ENCODE measurements at regions not wholly inside any gene's neighbourhood (a gene's known extent, or its start where the extent isn't known, plus 50 kb on each side); places are given as distances from the start of the nearest gene placed in this dataset.

- Histone ChIP-seq H3K27me3 (no peaks in the 10 kb centered on the region), H3K4me3 (ENCODE audit: low read depth, low read length) (no peak overlapping the region), H3K4me1 (no peaks in the 10 kb centered on the region), H3K36me3 (no peaks in the 10 kb centered on the region), H3K9me3 (no peaks in the 10 kb centered on the region)
- no peak for TF ChIP-seq CTCF (IDR thresholded peaks at IDR 0.05; ENCODE audit: low read depth, low read length)
- no peak for DNase-seq
Measured at GRCh38 chr18:32621034-32621433, 150.4 kb upstream of the GAREM1 start.

GRCh38 chr18:32618546-32618945 lies 147.9 kb upstream of the GAREM1 start:
- no peak overlapping the region for H3K4me3 ChIP-seq (ENCODE audit: low read depth, low read length)
- H3K4me1 ChIP-seq = no peaks in the 10 kb centered on the region
- H3K9me3 ChIP-seq = no peaks in the 10 kb centered on the region
- no peaks in the 10 kb centered on the region for H3K36me3 ChIP-seq
- H3K27me3 ChIP-seq = no peaks in the 10 kb centered on the region
- TF ChIP-seq CTCF (IDR thresholded peaks at IDR 0.05; ENCODE audit: low read depth, low read length) = no peak
- DNase-seq = no peak

GRCh38 chr18:32613821-32614220 lies 143.1 kb upstream of the GAREM1 start:
- Histone ChIP-seq H3K36me3 (no peaks in the 10 kb centered on the region), H3K27me3 (no peaks in the 10 kb centered on the region), H3K4me1 (no peaks in the 10 kb centered on the region), H3K4me3 (ENCODE audit: low read depth, low read length) (no peak overlapping the region), H3K9me3 (no peaks in the 10 kb centered on the region)
- DNase-seq = no peak
- no peak for TF ChIP-seq CTCF (IDR thresholded peaks at IDR 0.05; ENCODE audit: low read depth, low read length)

GRCh38 chr18:32612651-32613050 lies 142.0 kb upstream of the GAREM1 start:
- Histone ChIP-seq H3K36me3 (no peaks in the 10 kb centered on the region), H3K9me3 (no peaks in the 10 kb centered on the region), H3K4me3 (ENCODE audit: low read depth, low read length) (no peak overlapping the region), H3K27me3 (no peaks in the 10 kb centered on the region), H3K4me1 (no peaks in the 10 kb centered on the region)
- DNase-seq = no peak
- no peak for TF ChIP-seq CTCF (IDR thresholded peaks at IDR 0.05; ENCODE audit: low read depth, low read length)

- Histone ChIP-seq H3K4me1 (no peaks in the 10 kb centered on the region), H3K9me3 (no peaks in the 10 kb centered on the region), H3K4me3 (ENCODE audit: low read depth, low read length) (no peak overlapping the region), H3K27me3 (no peaks in the 10 kb centered on the region), H3K36me3 (no peaks in the 10 kb centered on the region)
- DNase-seq = no peak
- no peak for TF ChIP-seq CTCF (IDR thresholded peaks at IDR 0.05; ENCODE audit: low read depth, low read length)
Measured at GRCh38 chr18:32610176-32610575, 139.5 kb upstream of the GAREM1 start.

GRCh38 chr18:32607816-32608215 lies 137.1 kb upstream of the GAREM1 start:
- Histone ChIP-seq H3K9me3 (no peaks in the 10 kb centered on the region), H3K4me1 (no peaks in the 10 kb centered on the region), H3K27me3 (no peaks in the 10 kb centered on the region), H3K4me3 (ENCODE audit: low read depth, low read length) (no peak overlapping the region), H3K36me3 (no peaks in the 10 kb centered on the region)
- TF ChIP-seq CTCF (IDR thresholded peaks at IDR 0.05; ENCODE audit: low read depth, low read length) = no peak
- no peak for DNase-seq
